LoVo (cell line): ENCODE measurements at regions not wholly inside any gene's neighbourhood (a gene's known extent, or its start where the extent isn't known, plus 50 kb on each side); places are given as distances from the start of the nearest gene placed in this dataset.

Experiments
- DNase-seq: peaks from one replicate; pipeline ENCODE4 v3.0.0-alpha.2; 2016; ENCODE audit warnings: low spot score

DNA sequence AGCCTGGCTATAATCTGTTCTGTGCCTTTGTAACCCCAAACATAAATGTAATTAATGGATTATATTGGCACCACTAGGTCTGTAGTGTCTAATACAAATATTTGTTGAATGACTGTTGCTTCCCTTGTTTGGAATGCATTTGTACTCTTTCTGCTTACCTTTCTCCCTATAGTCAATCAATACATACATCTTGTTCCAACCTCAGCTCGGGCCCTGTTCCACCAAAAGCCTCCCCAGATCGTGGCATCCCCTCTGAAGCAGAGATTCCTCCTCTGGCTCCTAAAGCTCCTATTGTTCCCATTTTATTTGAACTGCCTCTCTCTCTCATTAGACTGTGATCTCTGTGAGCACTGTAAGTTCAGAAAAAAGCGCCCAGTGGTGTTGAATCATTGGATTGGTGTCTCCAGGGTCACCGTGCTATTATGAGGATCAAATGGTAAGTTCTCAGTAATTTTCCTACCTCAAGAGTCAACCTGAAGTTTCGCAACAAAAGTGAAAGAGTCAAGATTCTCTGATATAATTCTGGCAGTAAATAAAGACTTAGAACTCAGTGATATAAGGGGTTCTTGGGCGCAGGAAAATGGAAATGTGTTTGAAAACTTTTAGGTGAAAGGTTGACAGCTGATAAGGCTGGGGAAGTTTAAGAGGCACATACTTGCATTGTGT, 151.5 kb downstream of the KLF5 start:
- peak; percentile 53 for DNase-seq

- no peak for DNase-seq
Measured at GRCh38 chr13:73204952-73205351, 146.1 kb downstream of the KLF5 start.

DNA sequence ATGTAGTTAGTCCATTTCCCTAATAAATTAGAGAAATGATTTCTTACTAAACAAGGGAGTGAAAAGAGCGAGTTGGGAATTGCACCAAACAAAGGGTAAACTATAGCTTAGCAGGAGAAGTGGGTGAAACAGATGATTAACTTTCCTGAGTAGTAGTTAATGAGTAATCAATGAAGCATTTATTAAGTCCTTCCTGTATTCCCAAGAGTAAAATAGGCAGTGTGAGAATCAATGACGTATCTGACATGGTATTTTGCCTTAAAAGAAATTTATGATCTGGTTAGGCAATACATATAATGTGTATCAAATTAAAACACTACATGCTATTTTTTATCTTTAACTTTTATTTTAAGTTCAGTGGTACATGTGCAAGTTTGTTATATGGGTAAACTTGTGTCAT, 142.8 kb downstream of the KLF5 start:
- no peak for DNase-seq

DNA sequence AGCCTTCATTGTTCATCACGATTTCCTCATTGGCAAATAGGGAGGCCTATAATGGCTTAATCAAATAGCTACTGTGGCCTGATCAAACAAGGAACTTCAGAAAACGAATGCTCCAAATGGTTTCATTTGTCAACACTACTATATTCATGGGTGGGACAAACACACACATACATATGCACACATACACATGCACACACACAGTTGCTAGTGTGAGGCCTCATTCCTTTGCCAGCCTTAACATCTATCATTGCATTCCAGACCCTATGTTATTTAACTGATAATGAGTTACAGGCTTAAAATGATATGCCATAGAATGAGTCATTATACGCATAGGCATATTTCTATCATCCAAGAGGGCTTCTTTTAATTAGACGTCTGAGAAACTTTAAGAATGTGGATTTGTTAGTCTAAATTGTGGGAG, 140.2 kb downstream of the KLF5 start:
- no peak for DNase-seq

GRCh38 chr13:73195091-73195490, 136.3 kb downstream of the KLF5 start:
- no peak for DNase-seq

- DNase-seq: peak; percentile 84
Measured at GRCh38 chr13:73194310-73194709, 135.5 kb downstream of the KLF5 start.

GRCh38 chr13:73193554-73193953, 134.7 kb downstream of the KLF5 start:
- DNase-seq: no peak

DNA sequence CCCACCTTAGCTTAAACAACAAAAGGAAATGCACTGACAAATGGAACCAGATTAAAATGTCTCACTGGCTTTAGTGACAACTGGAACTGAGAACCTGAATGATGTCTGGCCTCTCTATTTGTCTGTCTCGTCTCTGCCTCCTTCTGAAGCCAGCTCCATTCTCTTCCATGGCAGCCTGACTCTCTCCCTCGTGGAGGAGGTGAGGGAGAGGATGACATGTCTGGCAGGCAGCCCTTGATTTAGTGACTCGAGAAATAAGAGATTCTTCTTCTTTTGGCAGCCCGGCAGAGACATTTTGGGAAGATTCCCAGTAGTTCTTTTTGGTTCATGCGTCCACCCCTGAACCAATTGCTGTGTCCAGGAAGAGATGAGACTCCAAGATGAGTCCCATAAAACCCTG, 131.7 kb downstream of the KLF5 start:
- DNase-seq: no peak

GRCh38 chr13:73189776-73190175, 131.0 kb downstream of the KLF5 start:
- no peak for DNase-seq

GRCh38 chr13:73189362-73189761, 130.6 kb downstream of the KLF5 start:
- no peak for DNase-seq

GRCh38 chr13:73187106-73187505, 128.3 kb downstream of the KLF5 start:
- no peak for DNase-seq

DNA sequence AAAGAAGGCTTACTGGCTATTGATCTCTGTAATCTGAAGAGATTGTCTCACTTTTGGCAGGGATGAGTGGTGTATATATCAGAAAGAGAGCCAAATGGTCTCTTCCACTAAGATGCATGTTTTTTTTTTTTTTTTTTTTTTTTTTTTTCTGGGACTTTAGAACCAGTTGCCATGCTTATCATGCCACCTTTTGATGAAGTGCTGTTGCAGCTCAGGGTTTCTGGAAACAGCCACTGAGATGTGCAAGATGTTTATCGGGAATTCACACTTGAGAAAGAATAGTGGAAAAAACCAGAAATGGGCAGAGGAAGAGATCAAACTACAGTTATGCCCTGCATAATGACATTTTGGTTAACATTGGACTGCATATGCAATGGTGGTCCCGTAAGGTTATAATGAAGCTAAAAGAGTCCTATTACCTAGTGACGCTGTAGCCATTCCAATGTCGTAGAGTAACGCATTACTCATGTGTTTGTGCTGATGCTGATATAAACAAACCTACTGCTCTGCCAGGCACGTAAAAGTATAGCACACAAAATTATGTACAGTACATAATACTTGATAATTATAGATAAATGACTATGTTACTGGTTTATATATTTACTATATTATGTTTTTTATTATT, 121.0 kb downstream of the KLF5 start:
- DNase-seq: no peak

DNA sequence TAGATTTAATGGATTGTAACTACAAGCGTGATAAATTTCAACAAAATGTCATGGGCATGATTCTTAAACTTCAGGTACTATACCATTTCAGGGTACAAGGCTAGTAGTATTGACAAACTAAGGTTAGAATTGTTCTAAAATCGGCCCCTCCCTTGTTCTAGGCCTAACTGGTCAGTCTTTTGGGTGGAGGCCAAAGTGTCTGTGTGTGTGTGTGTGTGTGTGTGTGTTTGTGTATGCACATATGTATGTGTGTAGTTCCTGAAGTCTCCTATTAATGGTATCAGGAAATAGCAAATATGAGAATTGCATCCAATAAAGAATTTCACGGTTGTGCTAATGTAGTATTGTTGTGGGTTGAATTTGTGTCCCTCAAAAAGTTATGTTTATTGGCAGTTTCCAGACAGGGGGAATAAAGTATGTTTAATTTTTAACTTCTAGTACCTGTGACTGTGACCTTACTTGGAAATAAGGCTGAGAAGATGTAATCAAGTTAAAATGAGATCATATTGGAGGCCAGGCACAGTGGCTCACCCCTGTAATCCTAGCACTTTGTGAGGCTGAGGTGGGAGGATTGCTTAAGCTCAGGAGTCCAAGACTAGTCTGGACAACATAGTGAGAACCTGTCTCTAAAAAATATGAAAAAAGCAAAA, 119.2 kb downstream of the KLF5 start:
- DNase-seq: no peak

DNA sequence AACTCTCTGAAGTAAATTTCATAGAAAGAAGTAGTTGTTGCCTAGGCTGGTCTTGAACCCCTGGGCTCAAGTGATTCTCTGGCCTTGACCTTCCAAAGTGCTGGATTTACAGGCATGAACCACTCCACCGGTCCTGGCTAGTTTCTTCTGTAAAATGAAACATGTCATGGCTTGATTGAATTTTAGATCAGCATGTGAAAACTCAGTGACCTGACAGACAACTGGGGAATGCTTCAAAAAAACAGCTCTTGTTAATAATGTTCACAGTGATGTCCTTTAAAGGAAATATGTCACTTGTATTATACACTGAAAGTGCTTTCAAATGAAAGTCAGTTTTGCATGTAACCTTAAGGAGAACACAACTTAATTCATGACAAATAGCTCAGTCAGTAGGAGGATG, 118.2 kb downstream of the KLF5 start:
- DNase-seq: no peak

DNA sequence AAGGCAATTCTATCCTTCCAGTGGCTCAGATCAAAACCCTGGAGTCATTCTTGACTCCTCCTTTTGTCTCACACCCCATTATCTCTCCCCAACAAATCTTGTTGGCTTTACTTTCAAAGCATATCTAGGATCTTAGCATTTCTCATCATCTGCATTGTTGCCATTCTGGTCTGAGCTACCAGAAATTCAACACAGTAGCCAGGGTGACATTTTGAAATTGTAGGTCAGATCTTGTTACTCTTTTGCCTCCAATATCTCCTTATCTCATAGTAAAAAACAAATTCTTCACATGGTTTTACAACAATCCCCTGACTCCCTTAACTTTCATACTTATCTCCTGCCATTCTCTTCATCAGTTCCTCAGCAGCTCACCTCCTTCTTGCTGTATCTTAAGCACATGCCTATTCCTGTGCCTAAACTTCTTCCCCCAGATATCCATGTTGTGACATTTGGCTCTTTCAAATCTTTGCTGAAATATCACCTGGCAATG, 115.8 kb downstream of the KLF5 start:
- no peak for DNase-seq

- no peak for DNase-seq
Measured at GRCh38 chr13:73173279-73173811, 114.5 kb downstream of the KLF5 start.

GRCh38 chr13:73171926-73172325, 113.1 kb downstream of the KLF5 start:
- DNase-seq: peak; percentile 46

DNA sequence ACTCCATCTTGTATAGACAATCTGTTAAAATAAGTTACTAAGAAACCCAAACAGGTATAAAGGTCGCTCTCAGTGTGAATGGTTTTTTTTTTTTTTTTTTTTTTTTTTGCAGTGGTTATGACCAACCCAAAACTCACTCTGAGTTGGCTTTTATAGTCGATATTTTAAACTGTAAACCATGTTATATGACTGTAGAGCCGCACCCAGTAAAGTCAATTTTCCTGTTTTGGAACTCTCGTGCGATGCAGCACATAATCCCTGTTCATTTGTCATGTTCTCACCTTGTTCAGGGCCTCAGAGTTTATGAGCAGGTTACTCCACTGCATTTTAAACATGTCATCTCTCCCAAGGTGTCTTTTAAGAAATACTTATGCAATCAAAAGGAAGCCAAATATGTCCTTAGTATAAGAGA, 112.5 kb downstream of the KLF5 start:
- peak; percentile 91 for DNase-seq

DNA sequence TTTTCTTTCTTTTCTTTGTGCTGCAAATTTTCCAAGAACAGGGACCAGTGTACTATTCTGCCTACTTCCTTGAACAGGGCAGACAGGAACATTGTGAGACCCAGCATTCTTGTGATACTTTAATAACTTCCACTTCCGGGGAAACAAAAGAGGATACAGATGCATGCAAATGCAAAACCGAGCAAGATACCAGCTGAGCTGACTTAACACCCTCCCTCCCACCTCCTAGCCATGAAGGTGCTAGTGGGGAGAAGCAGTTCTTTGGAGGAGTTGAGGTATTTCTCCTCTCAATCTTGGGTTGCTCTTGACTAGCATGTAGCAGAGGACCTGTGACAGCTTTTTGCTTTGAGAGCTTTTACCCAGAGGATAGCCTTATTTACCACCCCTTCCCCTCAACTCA, 111.2 kb downstream of the KLF5 start:
- no peak for DNase-seq

- DNase-seq: peak; percentile 46
Measured at GRCh38 chr13:73168953-73169401, 110.2 kb downstream of the KLF5 start.

- DNase-seq: no peak
Measured at GRCh38 chr13:73168226-73168952, 109.6 kb downstream of the KLF5 start.
